ENCODE measurements at regions not wholly inside any gene's neighbourhood (a gene's known extent, or its start where the extent isn't known, plus 50 kb on each side); places are given as distances from the start of the nearest gene placed in this dataset.
"Not testable (repeated sequence)": the region's sequence is repeated elsewhere in the genome, so short reads cannot be mapped to it uniquely, and the experiment has no call there.

DNA sequence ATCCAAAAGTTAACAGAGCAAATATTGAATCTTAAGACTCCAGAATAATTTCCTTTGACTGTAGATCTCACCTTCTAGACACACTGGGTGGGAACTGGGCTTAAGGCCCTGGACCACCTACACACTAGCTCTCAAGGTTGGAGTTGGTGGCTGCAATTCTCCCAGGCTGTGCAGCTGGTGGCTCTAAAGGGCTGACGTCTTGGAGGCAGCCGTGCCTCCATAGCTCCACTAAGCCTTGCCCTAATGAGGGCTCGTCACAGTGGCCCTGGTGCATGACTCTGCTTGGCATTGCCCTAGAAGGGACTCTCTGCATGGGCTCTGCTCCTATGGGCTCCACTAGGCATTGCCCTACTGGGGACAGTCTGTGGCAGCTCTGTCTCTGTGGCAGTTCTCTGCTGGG is 1005.2 kb downstream of the CCSER2 start:
- H3K27ac Mint-ChIP-seq, result no peak overlapping the region
- no peaks in the 10 kb centered on the region for H3K27me3 Mint-ChIP-seq
- peaks cover 57% of the 10 kb centered on the region for H3K9me3 Mint-ChIP-seq
- no peaks in the 10 kb centered on the region for H3K4me1 Mint-ChIP-seq (ENCODE audit: low read depth)
- H3K36me3 Mint-ChIP-seq (ENCODE audit: low read depth), result no peaks in the 10 kb centered on the region
- intact Hi-C loops (cut with micrococcal nuclease), result no loop called here
- no peak overlapping the region for H3K4me3 Mint-ChIP-seq

DNA sequence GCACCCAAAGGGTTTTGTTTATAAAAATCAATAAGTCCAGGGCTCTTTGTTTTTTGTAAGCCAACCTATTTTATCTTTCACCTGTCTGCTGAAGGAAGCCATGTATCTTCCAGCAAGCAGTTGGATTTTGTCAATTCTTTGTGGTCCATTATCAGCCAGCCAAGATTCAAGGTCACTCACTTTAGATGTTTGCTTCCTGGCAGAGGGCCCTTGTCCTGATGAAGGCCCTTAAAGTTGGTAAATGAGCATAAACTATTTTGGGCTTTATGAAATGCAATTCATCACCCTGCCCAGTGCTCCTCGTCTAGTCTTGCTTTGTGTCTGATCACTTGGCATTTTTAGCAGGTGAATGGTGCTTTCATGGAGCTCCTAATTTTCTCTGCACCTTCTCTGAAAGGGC is 1004.2 kb downstream of the GRID1 start:
- H3K4me1 Mint-ChIP-seq (ENCODE audit: low read depth), result no peaks in the 10 kb centered on the region
- no peak overlapping the region for H3K4me3 Mint-ChIP-seq
- H3K27ac Mint-ChIP-seq, result no peak overlapping the region
- H3K27me3 Mint-ChIP-seq, result no peaks in the 10 kb centered on the region
- no peaks in the 10 kb centered on the region for H3K9me3 Mint-ChIP-seq
- intact Hi-C loops (cut with micrococcal nuclease), result no loop called here
- no peaks in the 10 kb centered on the region for H3K36me3 Mint-ChIP-seq (ENCODE audit: low read depth)

DNA sequence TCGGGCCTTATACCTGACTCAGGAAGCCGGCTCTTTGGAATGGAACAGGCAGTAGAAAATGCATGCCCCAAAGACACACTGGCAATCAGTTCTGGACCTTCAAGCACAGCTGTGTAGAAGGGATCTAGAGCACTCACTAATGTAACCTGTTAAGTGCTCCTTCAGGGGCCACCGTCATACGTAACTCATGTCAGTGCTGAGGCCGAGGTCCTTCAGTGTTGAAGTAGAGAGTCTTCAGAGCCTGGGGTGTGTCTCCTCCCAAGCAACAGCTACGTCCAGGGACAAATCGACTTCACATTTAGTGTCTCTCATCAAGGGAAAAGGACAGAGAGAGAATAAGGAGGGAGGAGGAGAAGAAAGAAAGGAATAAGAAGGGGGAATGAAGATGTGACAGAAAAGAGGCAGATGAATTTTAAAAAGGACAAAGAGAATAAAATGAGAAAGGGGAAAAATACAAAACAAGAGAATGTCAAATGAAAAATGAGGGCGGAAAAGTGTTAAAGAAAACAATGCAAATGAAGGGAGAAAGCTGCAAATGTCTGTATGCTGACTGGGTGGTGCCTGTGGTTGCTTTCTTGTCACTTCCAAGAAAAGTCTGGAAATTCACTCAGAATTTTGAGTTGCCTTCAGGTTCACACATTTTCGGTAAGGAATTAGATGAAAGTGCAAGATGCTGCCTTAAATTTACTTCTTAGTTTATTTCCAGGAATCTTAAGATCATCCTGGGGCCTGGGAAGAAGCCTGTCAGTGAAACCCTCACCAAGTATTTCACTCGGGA is 989.4 kb downstream of the GRID1 start:
- Mint-ChIP-seq H3K4me3 (no peak overlapping the region), H3K9me3 (no peaks in the 10 kb centered on the region), H3K27me3 (no peaks in the 10 kb centered on the region), H3K36me3 (ENCODE audit: low read depth) (no peaks in the 10 kb centered on the region), H3K27ac (no peak overlapping the region), H3K4me1 (ENCODE audit: low read depth) (no peaks in the 10 kb centered on the region)
- intact Hi-C loops (cut with micrococcal nuclease), result no loop called here

DNA sequence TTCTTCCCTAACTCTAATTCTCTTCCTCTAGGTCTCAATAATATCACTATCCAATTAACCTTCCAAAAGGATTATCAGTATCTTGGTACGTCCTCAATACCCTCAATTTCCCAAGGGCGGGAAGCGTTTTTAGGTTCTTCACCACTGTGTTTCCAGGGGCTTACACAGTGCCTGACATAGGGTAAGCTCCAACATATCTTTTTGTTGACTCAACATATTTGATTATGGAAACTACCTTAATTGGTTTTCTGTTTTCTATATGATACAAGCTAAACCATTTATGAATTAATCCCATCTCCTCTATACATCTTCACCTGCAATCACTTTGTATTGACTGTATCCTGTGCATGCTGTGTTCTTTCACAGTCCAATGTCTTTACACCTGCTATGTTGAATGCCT is 987.3 kb downstream of the GRID1 start:
- H3K4me3 Mint-ChIP-seq, result no peak overlapping the region
- no peaks in the 10 kb centered on the region for H3K27me3 Mint-ChIP-seq
- no peaks in the 10 kb centered on the region for H3K9me3 Mint-ChIP-seq
- H3K4me1 Mint-ChIP-seq (ENCODE audit: low read depth), result no peaks in the 10 kb centered on the region
- no peak overlapping the region for H3K27ac Mint-ChIP-seq
- intact Hi-C loops (cut with micrococcal nuclease), result no loop called here
- no peaks in the 10 kb centered on the region for H3K36me3 Mint-ChIP-seq (ENCODE audit: low read depth)

DNA sequence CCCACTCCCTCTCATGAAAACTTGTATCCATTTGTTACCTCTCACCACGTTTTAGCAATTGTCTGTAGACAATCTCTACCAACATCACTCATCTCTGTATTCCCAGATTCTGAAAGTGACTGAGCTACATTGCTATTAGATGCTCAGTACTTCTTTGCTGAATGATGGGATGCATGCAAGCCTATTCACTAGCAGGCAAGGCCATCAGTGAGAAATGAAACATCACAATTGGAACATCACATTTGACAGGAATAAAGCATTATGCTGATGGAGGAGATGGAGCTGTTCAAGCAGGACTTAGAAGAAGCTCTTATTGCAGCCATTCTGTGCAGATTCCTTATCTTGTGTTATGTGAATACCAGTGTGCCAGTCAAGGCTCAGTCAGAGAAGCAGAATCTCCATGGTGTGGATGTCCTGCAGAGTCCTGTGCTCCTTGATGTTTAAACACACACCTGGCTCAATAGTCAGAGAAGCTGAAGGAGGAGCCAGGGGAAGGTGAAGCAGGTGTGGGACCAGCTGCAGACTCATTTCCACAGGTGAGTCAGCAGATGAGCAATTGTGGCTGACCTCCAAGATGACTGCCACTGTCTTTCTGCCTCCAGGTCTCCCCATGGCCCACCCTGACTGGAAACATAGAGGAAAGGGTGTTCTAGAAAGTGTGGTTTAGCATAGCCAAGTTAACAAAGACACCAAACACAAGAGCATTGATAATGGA is 965.5 kb downstream of the GRID1 start:
- Mint-ChIP-seq H3K36me3 (ENCODE audit: low read depth) (no peaks in the 10 kb centered on the region), H3K27me3 (no peaks in the 10 kb centered on the region), H3K4me1 (ENCODE audit: low read depth) (no peaks in the 10 kb centered on the region), H3K27ac (no peak overlapping the region), H3K4me3 (no peak overlapping the region), H3K9me3 (peaks cover 8% of the 10 kb centered on the region)
- intact Hi-C loops (cut with micrococcal nuclease), result no loop called here

DNA sequence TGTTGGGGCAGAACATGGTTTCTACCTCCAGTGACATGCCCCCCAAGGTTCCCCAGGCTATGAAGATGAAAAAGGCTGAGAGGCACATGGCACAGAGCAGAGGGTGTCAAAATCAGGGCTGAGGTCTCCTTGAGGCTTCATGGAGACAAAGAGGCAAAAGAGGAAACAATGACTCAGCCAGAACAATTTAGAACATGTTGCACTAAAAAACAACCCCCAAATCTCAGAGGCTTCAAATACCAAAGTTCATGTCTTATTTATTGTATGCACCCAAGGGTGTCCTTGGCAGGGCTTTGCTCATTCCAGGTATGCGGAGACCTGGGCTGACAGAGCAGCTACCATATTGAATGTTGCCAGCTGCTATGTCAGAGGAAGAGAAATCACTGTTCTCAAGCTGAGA is 964.1 kb downstream of the GRID1 start:
- Mint-ChIP-seq H3K36me3 (ENCODE audit: low read depth) (no peaks in the 10 kb centered on the region), H3K4me3 (no peak overlapping the region), H3K9me3 (peaks cover 8% of the 10 kb centered on the region), H3K27ac (no peak overlapping the region), H3K27me3 (no peaks in the 10 kb centered on the region), H3K4me1 (ENCODE audit: low read depth) (no peaks in the 10 kb centered on the region)
- intact Hi-C loops (cut with micrococcal nuclease), result no loop called here

DNA sequence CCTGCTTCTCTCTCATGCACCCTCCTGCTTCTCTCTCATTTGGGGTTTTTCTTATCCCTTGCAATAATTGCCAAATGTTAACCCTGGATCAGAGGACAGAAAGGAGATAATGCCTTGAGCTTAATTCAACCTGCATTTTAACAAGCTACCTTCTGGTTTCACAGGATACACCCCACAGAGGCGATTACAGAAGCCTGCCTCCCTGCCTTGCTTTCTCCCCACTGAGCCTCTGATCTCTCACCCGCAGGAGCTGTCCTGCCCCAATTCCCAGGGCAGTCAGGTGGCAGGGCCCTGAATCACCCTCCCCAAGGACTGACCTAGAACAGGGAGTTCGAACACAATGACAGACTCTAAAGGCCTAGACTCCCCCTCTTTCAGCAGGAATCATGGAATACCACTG is 959.5 kb downstream of the GRID1 start:
- no peak overlapping the region for H3K27ac Mint-ChIP-seq
- intact Hi-C loops (cut with micrococcal nuclease), result no loop called here
- no peaks in the 10 kb centered on the region for H3K4me1 Mint-ChIP-seq (ENCODE audit: low read depth)
- H3K36me3 Mint-ChIP-seq (ENCODE audit: low read depth), result no peaks in the 10 kb centered on the region
- H3K4me3 Mint-ChIP-seq, result no peak overlapping the region
- H3K9me3 Mint-ChIP-seq, result peaks cover 25% of the 10 kb centered on the region
- no peaks in the 10 kb centered on the region for H3K27me3 Mint-ChIP-seq

DNA sequence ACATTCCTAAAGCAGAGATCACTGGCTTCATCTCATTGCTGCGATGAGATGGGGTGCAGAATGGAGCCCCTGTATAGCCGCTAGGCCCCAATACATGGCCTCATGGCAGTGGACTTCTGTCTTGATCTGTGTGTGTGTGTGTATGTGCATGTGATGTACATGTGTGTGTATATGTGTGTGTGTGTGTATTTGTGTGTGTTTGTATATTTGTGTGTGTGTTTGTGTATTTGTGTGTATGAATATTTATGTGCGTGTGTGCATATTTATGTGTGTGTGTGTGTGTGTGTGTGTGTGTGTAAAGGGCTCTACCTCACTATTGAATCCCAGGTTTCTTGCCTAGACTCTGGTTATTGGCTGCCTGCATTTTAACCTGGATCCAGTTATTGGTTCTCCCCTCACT is 958.2 kb downstream of the GRID1 start:
- H3K36me3 Mint-ChIP-seq (ENCODE audit: low read depth), result no peaks in the 10 kb centered on the region
- no peaks in the 10 kb centered on the region for H3K4me1 Mint-ChIP-seq (ENCODE audit: low read depth)
- no peak overlapping the region for H3K4me3 Mint-ChIP-seq
- H3K27ac Mint-ChIP-seq, result no peak overlapping the region
- H3K9me3 Mint-ChIP-seq, result peaks cover 35% of the 10 kb centered on the region
- intact Hi-C loops (cut with micrococcal nuclease), result no loop called here
- no peaks in the 10 kb centered on the region for H3K27me3 Mint-ChIP-seq

DNA sequence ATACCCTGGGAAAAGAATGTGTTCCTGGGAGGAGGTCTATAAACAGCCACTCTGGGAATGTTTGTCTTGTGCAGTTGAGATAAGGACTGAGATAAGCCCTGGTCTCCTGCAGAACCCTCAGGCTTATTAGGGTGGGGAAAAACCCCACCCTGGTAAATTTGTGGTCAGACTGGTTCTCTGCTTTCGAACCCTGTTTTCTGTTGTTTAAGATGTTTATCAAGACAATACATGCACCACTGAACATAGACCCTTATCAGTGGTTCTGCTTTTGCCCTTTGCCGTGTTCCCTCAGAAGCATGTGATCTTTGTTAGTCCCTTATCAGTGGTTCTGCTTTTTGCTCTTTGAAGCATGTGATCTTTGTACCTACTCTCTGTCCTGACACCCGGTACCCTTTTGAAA is 956.0 kb downstream of the GRID1 start:
- intact Hi-C loops (cut with micrococcal nuclease); H3K36me3 Mint-ChIP-seq (ENCODE audit: low read depth); H3K4me1 Mint-ChIP-seq (ENCODE audit: low read depth); H3K27ac Mint-ChIP-seq; H3K4me3 Mint-ChIP-seq; H3K27me3 Mint-ChIP-seq: not testable (repeated sequence)
- peaks cover 48% of the 10 kb centered on the region for H3K9me3 Mint-ChIP-seq

DNA sequence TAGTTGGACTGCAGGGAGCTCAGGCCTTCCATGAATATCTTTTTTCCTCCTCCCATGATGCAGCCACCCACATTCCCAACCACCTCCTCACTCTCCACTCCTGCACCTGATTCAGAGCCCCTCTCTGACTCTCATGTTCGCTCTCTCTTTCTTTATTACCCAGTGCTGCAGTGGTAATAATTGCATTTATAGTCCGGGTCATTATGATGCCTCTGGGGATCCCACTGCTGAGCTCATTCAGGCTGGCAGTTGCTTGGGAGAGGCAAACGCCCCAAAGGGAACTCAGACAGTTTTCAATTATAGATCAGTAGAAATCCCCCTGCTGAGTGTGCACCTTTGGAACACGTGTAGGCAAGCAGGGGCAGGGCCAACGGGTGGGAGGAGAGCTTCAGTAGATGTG is 953.0 kb downstream of the GRID1 start:
- peaks cover 46% of the 10 kb centered on the region for H3K9me3 Mint-ChIP-seq
- H3K4me3 Mint-ChIP-seq, result no peak overlapping the region
- no peaks in the 10 kb centered on the region for H3K4me1 Mint-ChIP-seq (ENCODE audit: low read depth)
- H3K27ac Mint-ChIP-seq, result no peak overlapping the region
- no peaks in the 10 kb centered on the region for H3K27me3 Mint-ChIP-seq
- intact Hi-C loops (cut with micrococcal nuclease), result no loop called here
- no peaks in the 10 kb centered on the region for H3K36me3 Mint-ChIP-seq (ENCODE audit: low read depth)

DNA sequence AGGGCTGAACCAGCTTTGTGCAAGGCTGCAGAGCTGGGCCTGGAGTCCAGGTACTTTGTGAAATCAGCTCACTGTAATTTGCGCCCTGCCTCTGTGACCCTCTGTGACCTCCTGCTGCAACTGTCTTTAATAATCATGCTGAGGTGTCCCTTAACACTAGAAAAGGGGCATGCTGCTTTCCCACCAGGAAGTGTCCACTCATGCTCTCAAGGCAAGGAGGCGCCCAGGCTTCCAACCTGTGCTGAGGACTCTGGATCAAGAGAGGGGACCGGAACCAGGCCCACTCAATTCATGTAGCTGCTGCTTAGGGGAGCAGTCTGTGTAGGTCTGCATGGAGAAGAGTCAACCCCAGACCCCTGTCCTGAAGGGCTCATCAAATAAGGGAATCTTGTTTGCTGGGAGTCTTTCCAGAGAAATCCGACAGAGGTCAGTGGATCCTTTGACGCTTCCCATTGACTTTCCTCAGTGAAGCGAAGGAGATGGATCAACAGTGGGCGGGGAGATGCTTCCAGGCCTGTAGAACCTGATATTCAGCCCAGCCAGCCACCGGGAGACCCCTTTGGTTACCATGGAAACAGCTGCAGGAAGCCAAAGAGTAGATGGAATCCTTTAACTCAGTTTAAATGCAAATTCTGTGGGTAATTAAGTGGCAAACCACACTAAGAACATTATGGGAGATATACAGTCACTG is 945.9 kb downstream of the GRID1 start:
- intact Hi-C loops (cut with micrococcal nuclease), result no loop called here
- H3K9me3 Mint-ChIP-seq, result no peaks in the 10 kb centered on the region
- H3K4me1 Mint-ChIP-seq (ENCODE audit: low read depth), result no peaks in the 10 kb centered on the region
- no peaks in the 10 kb centered on the region for H3K27me3 Mint-ChIP-seq
- H3K36me3 Mint-ChIP-seq (ENCODE audit: low read depth), result no peaks in the 10 kb centered on the region
- H3K4me3 Mint-ChIP-seq, result no peak overlapping the region
- no peak overlapping the region for H3K27ac Mint-ChIP-seq

DNA sequence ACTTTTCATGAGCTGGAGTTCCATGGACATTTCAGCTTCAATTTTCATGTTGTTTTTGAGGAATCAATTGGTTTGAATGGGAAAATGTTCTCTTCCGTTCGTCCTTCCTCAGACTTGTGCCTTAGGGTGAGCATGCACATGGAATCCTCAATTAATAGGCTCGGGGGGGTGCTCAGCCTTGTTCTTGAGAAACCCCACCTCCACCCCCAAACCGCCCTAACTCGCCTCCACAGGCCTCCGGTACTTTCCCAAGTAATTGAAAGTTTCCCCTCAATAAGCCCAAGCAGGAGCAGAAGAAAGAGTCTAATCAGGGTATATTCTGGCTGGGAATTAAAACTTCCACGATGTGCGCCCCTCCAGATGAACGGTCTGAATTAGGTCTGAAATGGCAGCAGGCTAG is 945.2 kb downstream of the GRID1 start:
- Mint-ChIP-seq H3K4me1 (ENCODE audit: low read depth) (no peaks in the 10 kb centered on the region), H3K9me3 (no peaks in the 10 kb centered on the region), H3K36me3 (ENCODE audit: low read depth) (no peaks in the 10 kb centered on the region), H3K4me3 (no peak overlapping the region), H3K27ac (no peak overlapping the region), H3K27me3 (no peaks in the 10 kb centered on the region)
- intact Hi-C loops (cut with micrococcal nuclease), result no loop called here

DNA sequence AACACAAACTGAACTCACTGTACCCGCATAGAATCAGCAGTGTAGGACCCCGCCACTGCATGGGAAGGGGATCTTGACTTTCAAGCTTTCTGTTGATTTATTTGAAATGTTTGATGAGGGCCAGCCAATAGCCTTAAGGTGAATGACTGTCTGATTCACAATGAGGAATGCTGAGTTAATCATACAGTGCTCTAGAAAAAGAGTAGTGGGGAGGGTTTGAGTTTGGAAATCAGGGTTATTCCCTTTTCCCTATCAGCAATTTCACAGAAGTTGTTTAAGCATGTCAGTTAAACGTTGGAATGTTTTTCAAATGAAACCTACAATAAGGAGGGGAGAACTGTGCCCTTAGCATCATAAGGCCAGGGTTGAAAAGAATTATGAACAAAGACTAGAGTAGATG is 937.5 kb downstream of the GRID1 start:
- H3K27ac Mint-ChIP-seq, result no peak overlapping the region
- no peak overlapping the region for H3K4me3 Mint-ChIP-seq
- H3K9me3 Mint-ChIP-seq, result no peaks in the 10 kb centered on the region
- H3K36me3 Mint-ChIP-seq (ENCODE audit: low read depth), result no peaks in the 10 kb centered on the region
- intact Hi-C loops (cut with micrococcal nuclease), result no loop called here
- H3K27me3 Mint-ChIP-seq, result no peaks in the 10 kb centered on the region
- H3K4me1 Mint-ChIP-seq (ENCODE audit: low read depth), result no peaks in the 10 kb centered on the region

DNA sequence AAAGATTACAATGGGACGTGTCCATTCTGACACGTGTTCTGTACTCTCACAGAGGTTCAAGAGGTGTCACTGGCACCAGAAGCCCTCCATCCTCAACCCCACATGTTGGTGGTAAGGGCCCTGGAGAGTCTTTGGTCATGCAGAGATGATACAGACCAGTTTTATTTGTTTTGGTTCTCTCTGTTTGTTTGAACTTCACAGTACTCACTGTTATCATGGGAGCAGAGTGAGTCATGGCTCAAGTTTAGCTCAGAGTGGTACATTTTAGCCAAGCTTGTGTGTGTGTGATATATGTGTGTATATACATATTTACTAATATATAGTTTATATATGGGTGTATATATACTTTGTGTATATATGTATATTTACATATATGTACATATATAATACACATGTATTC is 935.6 kb downstream of the GRID1 start:
- Mint-ChIP-seq H3K36me3 (ENCODE audit: low read depth) (no peaks in the 10 kb centered on the region), H3K27me3 (no peaks in the 10 kb centered on the region), H3K4me1 (ENCODE audit: low read depth) (no peaks in the 10 kb centered on the region), H3K27ac (no peak overlapping the region), H3K9me3 (no peaks in the 10 kb centered on the region), H3K4me3 (no peak overlapping the region)
- intact Hi-C loops (cut with micrococcal nuclease), result no loop called here

Data from dendritic cell treated with granulocyte-macrophage colony-stimulating factor and Interleukin-4, amounts not matched to agents 40 ng/mL and 50 ng/mL, for 4 days (primary cell).